GM12875 (cell line): ENCODE measurements at regions not wholly inside any gene's neighbourhood (a gene's known extent, or its start where the extent isn't known, plus 50 kb on each side); places are given as distances from the start of the nearest gene placed in this dataset.

Experiments used
- H3K4me3 ChIP-seq: one replicate; pipeline ENCODE4 v1.5.1; 2011; ENCODE audit warnings: low read depth, low read length, control low read depth
- CTCF ChIP-seq: IDR thresholded peaks from 2 replicates; pipeline ENCODE4 v1.5.1; 2011; ENCODE audit warnings: low read depth, mild to moderate bottlenecking, control low read depth, inconsistent platforms, low read length, moderate library complexity, borderline replicate concordance; ENCODE audit not compliant: insufficient read depth

- no peak overlapping the region for H3K4me3 ChIP-seq
- TF ChIP-seq CTCF, result no peak
Measured at GRCh38 chr6:134830940-134831339, 119.0 kb downstream of the ALDH8A1 start.

GRCh38 chr6:134830194-134830593, 119.7 kb downstream of the ALDH8A1 start:
- TF ChIP-seq CTCF, result no peak

GRCh38 chr6:134828641-134829040, 121.3 kb downstream of the ALDH8A1 start:
- H3K4me3 ChIP-seq, result no peak overlapping the region
- TF ChIP-seq CTCF, result no peak

More at GRCh38 chr6:134830194-134830593, 119.7 kb downstream of the ALDH8A1 start:
- H3K4me3 ChIP-seq, result no peak overlapping the region

GRCh38 chr6:134826889-134827737, 122.8 kb downstream of the ALDH8A1 start:
- no peak for TF ChIP-seq CTCF

GRCh38 chr6:134823710-134824034, 126.2 kb downstream of the ALDH8A1 start:
- TF ChIP-seq CTCF, result no peak
- no peak overlapping the region for H3K4me3 ChIP-seq

More at GRCh38 chr6:134826889-134827737, 122.8 kb downstream of the ALDH8A1 start:
- H3K4me3 ChIP-seq, result no peak overlapping the region

GRCh38 chr6:134822920-134823709, 126.8 kb downstream of the ALDH8A1 start:
- peak; percentile 76 for TF ChIP-seq CTCF
- no peak overlapping the region for H3K4me3 ChIP-seq
